ENCODE measurements at regions not wholly inside any gene's neighbourhood (a gene's known extent, or its start where the extent isn't known, plus 50 kb on each side); places are given as distances from the start of the nearest gene placed in this dataset.

GRCh38 chr20:11275740-11276139 lies 601.9 kb upstream of the JAG1 start:
- Histone ChIP-seq H3K4me3 (ENCODE audit: low read length in 3 of 3) (no peak overlapping the region), H3K4me1 (ENCODE audit: control insufficient read depth in 3 of 3, insufficient read depth in 3 of 3, low read length in 3 of 3) (no peaks in the 10 kb centered on the region), H3K9ac (ENCODE audit: low read depth in 1 of 3, low read length in 3 of 3) (no peak overlapping the region), H3K9me3 (ENCODE audit: control insufficient read depth in 3 of 3, low read length in 3 of 3) (peaks cover 0 to 3% (median 0%) of the 10 kb centered on the region in 3 donors), H3K27me3 (ENCODE audit: control insufficient read depth in 3 of 3, insufficient read depth in 3 of 3, low read length in 3 of 3) (no peaks in the 10 kb centered on the region), H3K27ac (ENCODE audit: low read depth, low read length) (no peak overlapping the region), H3K36me3 (ENCODE audit: control insufficient read depth in 3 of 3, insufficient read depth in 3 of 3, low read length in 3 of 3) (no peaks in the 10 kb centered on the region)

- Histone ChIP-seq H3K4me1 (ENCODE audit: control insufficient read depth in 3 of 3, insufficient read depth in 3 of 3, low read length in 3 of 3) (no peaks in the 10 kb centered on the region), H3K27me3 (ENCODE audit: control insufficient read depth in 3 of 3, insufficient read depth in 3 of 3, low read length in 3 of 3) (no peaks in the 10 kb centered on the region), H3K4me3 (ENCODE audit: low read length in 3 of 3) (no peak overlapping the region), H3K9ac (ENCODE audit: low read depth in 1 of 3, low read length in 3 of 3) (no peak overlapping the region), H3K36me3 (ENCODE audit: control insufficient read depth in 3 of 3, insufficient read depth in 3 of 3, low read length in 3 of 3) (no peaks in the 10 kb centered on the region), H3K27ac (ENCODE audit: low read depth, low read length) (no peak overlapping the region), H3K9me3 (ENCODE audit: control insufficient read depth in 3 of 3, low read length in 3 of 3) (peaks cover 0 to 3% (median 0%) of the 10 kb centered on the region in 3 donors)
These were observed 603.4 kb upstream of the JAG1 start for GRCh38 chr20:11277170-11277569.

GRCh38 chr20:11277858-11278257 lies 604.1 kb upstream of the JAG1 start:
- no peaks in the 10 kb centered on the region for H3K27me3 ChIP-seq (ENCODE audit: control insufficient read depth in 3 of 3, insufficient read depth in 3 of 3, low read length in 3 of 3)
- no peaks in the 10 kb centered on the region for H3K36me3 ChIP-seq (ENCODE audit: control insufficient read depth in 3 of 3, insufficient read depth in 3 of 3, low read length in 3 of 3)
- H3K9ac ChIP-seq (ENCODE audit: low read depth in 1 of 3, low read length in 3 of 3) = no peak overlapping the region
- no peak overlapping the region for H3K27ac ChIP-seq (ENCODE audit: low read depth, low read length)
- H3K4me3 ChIP-seq (ENCODE audit: low read length in 3 of 3) = no peak overlapping the region
- H3K9me3 ChIP-seq (ENCODE audit: control insufficient read depth in 3 of 3, low read length in 3 of 3) = peaks cover 0 to 3% (median 0%) of the 10 kb centered on the region in 3 donors
- no peaks in the 10 kb centered on the region for H3K4me1 ChIP-seq (ENCODE audit: control insufficient read depth in 3 of 3, insufficient read depth in 3 of 3, low read length in 3 of 3)

GRCh38 chr20:11278461-11278860 lies 604.7 kb upstream of the JAG1 start:
- H3K27me3 ChIP-seq (ENCODE audit: control insufficient read depth in 3 of 3, insufficient read depth in 3 of 3, low read length in 3 of 3) = no peaks in the 10 kb centered on the region
- no peak overlapping the region for H3K9ac ChIP-seq (ENCODE audit: low read depth in 1 of 3, low read length in 3 of 3)
- H3K4me3 ChIP-seq (ENCODE audit: low read length in 3 of 3) = no peak overlapping the region

GRCh38 chr20:11281240-11281639 lies 607.4 kb upstream of the JAG1 start:
- no peak overlapping the region for H3K4me3 ChIP-seq (ENCODE audit: low read length in 3 of 3)
- no peak overlapping the region for H3K27ac ChIP-seq (ENCODE audit: low read depth, low read length)
- H3K36me3 ChIP-seq (ENCODE audit: control insufficient read depth in 3 of 3, insufficient read depth in 3 of 3, low read length in 3 of 3) = no peaks in the 10 kb centered on the region
- H3K4me1 ChIP-seq (ENCODE audit: control insufficient read depth in 3 of 3, insufficient read depth in 3 of 3, low read length in 3 of 3) = no peaks in the 10 kb centered on the region
- H3K27me3 ChIP-seq (ENCODE audit: control insufficient read depth in 3 of 3, insufficient read depth in 3 of 3, low read length in 3 of 3) = no peaks in the 10 kb centered on the region
- H3K9ac ChIP-seq (ENCODE audit: low read depth in 1 of 3, low read length in 3 of 3) = no peak overlapping the region
- peaks cover 0 to 3% (median 0%) of the 10 kb centered on the region in 3 donors for H3K9me3 ChIP-seq (ENCODE audit: control insufficient read depth in 3 of 3, low read length in 3 of 3)

More at GRCh38 chr20:11278461-11278860, 604.7 kb upstream of the JAG1 start:
- Histone ChIP-seq H3K27ac (ENCODE audit: low read depth, low read length) (no peak overlapping the region), H3K4me1 (ENCODE audit: control insufficient read depth in 3 of 3, insufficient read depth in 3 of 3, low read length in 3 of 3) (no peaks in the 10 kb centered on the region), H3K9me3 (ENCODE audit: control insufficient read depth in 3 of 3, low read length in 3 of 3) (peaks cover 0 to 3% (median 0%) of the 10 kb centered on the region in 3 donors), H3K36me3 (ENCODE audit: control insufficient read depth in 3 of 3, insufficient read depth in 3 of 3, low read length in 3 of 3) (no peaks in the 10 kb centered on the region)

GRCh38 chr20:11281768-11282167 lies 608.0 kb upstream of the JAG1 start:
- Histone ChIP-seq H3K27me3 (ENCODE audit: control insufficient read depth in 3 of 3, insufficient read depth in 3 of 3, low read length in 3 of 3) (no peaks in the 10 kb centered on the region), H3K4me1 (ENCODE audit: control insufficient read depth in 3 of 3, insufficient read depth in 3 of 3, low read length in 3 of 3) (no peaks in the 10 kb centered on the region), H3K36me3 (ENCODE audit: control insufficient read depth in 3 of 3, insufficient read depth in 3 of 3, low read length in 3 of 3) (no peaks in the 10 kb centered on the region), H3K4me3 (ENCODE audit: low read length in 3 of 3) (no peak overlapping the region), H3K9me3 (ENCODE audit: control insufficient read depth in 3 of 3, low read length in 3 of 3) (peaks cover 0 to 3% (median 0%) of the 10 kb centered on the region in 3 donors), H3K27ac (ENCODE audit: low read depth, low read length) (no peak overlapping the region), H3K9ac (ENCODE audit: low read depth in 1 of 3, low read length in 3 of 3) (no peak overlapping the region)

GRCh38 chr20:11287126-11287525 lies 613.3 kb upstream of the JAG1 start:
- no peaks in the 10 kb centered on the region for H3K4me1 ChIP-seq (ENCODE audit: control insufficient read depth in 3 of 3, insufficient read depth in 3 of 3, low read length in 3 of 3)
- H3K9me3 ChIP-seq (ENCODE audit: control insufficient read depth in 3 of 3, low read length in 3 of 3) = no peaks in the 10 kb centered on the region
- H3K36me3 ChIP-seq (ENCODE audit: control insufficient read depth in 3 of 3, insufficient read depth in 3 of 3, low read length in 3 of 3) = no peaks in the 10 kb centered on the region
- H3K4me3 ChIP-seq (ENCODE audit: low read length in 3 of 3) = no peak overlapping the region
- H3K9ac ChIP-seq (ENCODE audit: low read depth in 1 of 3, low read length in 3 of 3) = no peak overlapping the region
- no peaks in the 10 kb centered on the region for H3K27me3 ChIP-seq (ENCODE audit: control insufficient read depth in 3 of 3, insufficient read depth in 3 of 3, low read length in 3 of 3)
- H3K27ac ChIP-seq (ENCODE audit: low read depth, low read length) = no peak overlapping the region

GRCh38 chr20:11296221-11296620 lies 621.5 kb upstream of the BTBD3 start:
- H3K36me3 ChIP-seq (ENCODE audit: control insufficient read depth in 3 of 3, insufficient read depth in 3 of 3, low read length in 3 of 3) = no peaks in the 10 kb centered on the region
- no peak overlapping the region for H3K4me3 ChIP-seq (ENCODE audit: low read length in 3 of 3)
- H3K27ac ChIP-seq (ENCODE audit: low read depth, low read length) = no peak overlapping the region
- H3K9me3 ChIP-seq (ENCODE audit: control insufficient read depth in 3 of 3, low read length in 3 of 3) = no peaks in the 10 kb centered on the region
- no peak overlapping the region for H3K9ac ChIP-seq (ENCODE audit: low read depth in 1 of 3, low read length in 3 of 3)
- H3K27me3 ChIP-seq (ENCODE audit: control insufficient read depth in 3 of 3, insufficient read depth in 3 of 3, low read length in 3 of 3) = no peaks in the 10 kb centered on the region
- H3K4me1 ChIP-seq (ENCODE audit: control insufficient read depth in 3 of 3, insufficient read depth in 3 of 3, low read length in 3 of 3) = no peaks in the 10 kb centered on the region

- Histone ChIP-seq H3K4me1 (ENCODE audit: control insufficient read depth in 3 of 3, insufficient read depth in 3 of 3, low read length in 3 of 3) (no peaks in the 10 kb centered on the region), H3K36me3 (ENCODE audit: control insufficient read depth in 3 of 3, insufficient read depth in 3 of 3, low read length in 3 of 3) (no peaks in the 10 kb centered on the region), H3K9me3 (ENCODE audit: control insufficient read depth in 3 of 3, low read length in 3 of 3) (no peaks in the 10 kb centered on the region), H3K27me3 (ENCODE audit: control insufficient read depth in 3 of 3, insufficient read depth in 3 of 3, low read length in 3 of 3) (no peaks in the 10 kb centered on the region), H3K4me3 (ENCODE audit: low read length in 3 of 3) (no peak overlapping the region), H3K27ac (ENCODE audit: low read depth, low read length) (no peak overlapping the region), H3K9ac (ENCODE audit: low read depth in 1 of 3, low read length in 3 of 3) (no peak overlapping the region)
These were observed 620.7 kb upstream of the BTBD3 start for GRCh38 chr20:11296951-11297350.

GRCh38 chr20:11301699-11302098 lies 616.0 kb upstream of the BTBD3 start:
- no peak overlapping the region for H3K27ac ChIP-seq (ENCODE audit: low read depth, low read length)
- no peaks in the 10 kb centered on the region for H3K4me1 ChIP-seq (ENCODE audit: control insufficient read depth in 3 of 3, insufficient read depth in 3 of 3, low read length in 3 of 3)
- no peaks in the 10 kb centered on the region for H3K36me3 ChIP-seq (ENCODE audit: control insufficient read depth in 3 of 3, insufficient read depth in 3 of 3, low read length in 3 of 3)
- no peak overlapping the region for H3K4me3 ChIP-seq (ENCODE audit: low read length in 3 of 3)
- H3K27me3 ChIP-seq (ENCODE audit: control insufficient read depth in 3 of 3, insufficient read depth in 3 of 3, low read length in 3 of 3) = no peaks in the 10 kb centered on the region
- no peaks in the 10 kb centered on the region for H3K9me3 ChIP-seq (ENCODE audit: control insufficient read depth in 3 of 3, low read length in 3 of 3)
- no peak overlapping the region for H3K9ac ChIP-seq (ENCODE audit: low read depth in 1 of 3, low read length in 3 of 3)

GRCh38 chr20:11302436-11302835 lies 615.3 kb upstream of the BTBD3 start:
- Histone ChIP-seq H3K36me3 (ENCODE audit: control insufficient read depth in 3 of 3, insufficient read depth in 3 of 3, low read length in 3 of 3) (no peaks in the 10 kb centered on the region), H3K9me3 (ENCODE audit: control insufficient read depth in 3 of 3, low read length in 3 of 3) (no peaks in the 10 kb centered on the region), H3K4me1 (ENCODE audit: control insufficient read depth in 3 of 3, insufficient read depth in 3 of 3, low read length in 3 of 3) (no peaks in the 10 kb centered on the region), H3K4me3 (ENCODE audit: low read length in 3 of 3) (no peak overlapping the region), H3K9ac (ENCODE audit: low read depth in 1 of 3, low read length in 3 of 3) (no peak overlapping the region), H3K27ac (ENCODE audit: low read depth, low read length) (no peak overlapping the region), H3K27me3 (ENCODE audit: control insufficient read depth in 3 of 3, insufficient read depth in 3 of 3, low read length in 3 of 3) (no peaks in the 10 kb centered on the region)

Data from skeletal muscle tissue (tissue), 3 donors.